ENCODE measurements at regions not wholly inside any gene's neighbourhood (a gene's known extent, or its start where the extent isn't known, plus 50 kb on each side); places are given as distances from the start of the nearest gene placed in this dataset.

GRCh38 chr6:6538261-6538660, 50.3 kb upstream of the LY86 start:
- H3K9me3 ChIP-seq, result no peaks in the 10 kb centered on the region
- H3K4me1 ChIP-seq, result no peaks in the 10 kb centered on the region
- intact Hi-C loops (cut with DNase I; ENCODE audit: low total_unique reads), result no loop called here
- no peak for DNase-seq (ENCODE audit: low spot score in 2 of 2)
- H3K27me3 ChIP-seq, result no peaks in the 10 kb centered on the region
- TF ChIP-seq POLR2A (IDR thresholded peaks at IDR 0.05) (no peak), POLR2AphosphoS5 (IDR thresholded peaks at IDR 0.05) (no peak)
- TF ChIP-seq, protein P1, sequence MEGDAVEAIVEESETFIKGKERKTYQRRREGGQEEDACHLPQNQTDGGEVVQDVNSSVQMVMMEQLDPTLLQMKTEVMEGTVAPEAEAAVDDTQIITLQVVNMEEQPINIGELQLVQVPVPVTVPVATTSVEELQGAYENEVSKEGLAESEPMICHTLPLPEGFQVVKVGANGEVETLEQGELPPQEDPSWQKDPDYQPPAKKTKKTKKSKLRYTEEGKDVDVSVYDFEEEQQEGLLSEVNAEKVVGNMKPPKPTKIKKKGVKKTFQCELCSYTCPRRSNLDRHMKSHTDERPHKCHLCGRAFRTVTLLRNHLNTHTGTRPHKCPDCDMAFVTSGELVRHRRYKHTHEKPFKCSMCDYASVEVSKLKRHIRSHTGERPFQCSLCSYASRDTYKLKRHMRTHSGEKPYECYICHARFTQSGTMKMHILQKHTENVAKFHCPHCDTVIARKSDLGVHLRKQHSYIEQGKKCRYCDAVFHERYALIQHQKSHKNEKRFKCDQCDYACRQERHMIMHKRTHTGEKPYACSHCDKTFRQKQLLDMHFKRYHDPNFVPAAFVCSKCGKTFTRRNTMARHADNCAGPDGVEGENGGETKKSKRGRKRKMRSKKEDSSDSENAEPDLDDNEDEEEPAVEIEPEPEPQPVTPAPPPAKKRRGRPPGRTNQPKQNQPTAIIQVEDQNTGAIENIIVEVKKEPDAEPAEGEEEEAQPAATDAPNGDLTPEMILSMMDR (IDR thresholded peaks at IDR 0.05), result no peak
- no peaks in the 10 kb centered on the region for H3K36me3 ChIP-seq
- no peak overlapping the region for H3K27ac ChIP-seq
- H3K4me3 ChIP-seq, result no peak overlapping the region
